ENCODE measurements at regions not wholly inside any gene's neighbourhood (a gene's known extent, or its start where the extent isn't known, plus 50 kb on each side); places are given as distances from the start of the nearest gene placed in this dataset.
"Not testable (repeated sequence)": the region's sequence is repeated elsewhere in the genome, so short reads cannot be mapped to it uniquely, and the experiment has no call there.

GRCh38 chr6:121597654-121598053, 162.2 kb downstream of the GJA1 start:
- DNase-seq, result no peak
- Mint-ChIP-seq H3K27me3 (no peaks in the 10 kb centered on the region), H3K4me3 (no peak overlapping the region), H3K27ac (no peak overlapping the region), H3K4me1 (no peaks in the 10 kb centered on the region), H3K9me3 (no peaks in the 10 kb centered on the region), H3K36me3 (no peaks in the 10 kb centered on the region)

GRCh38 chr6:121599331-121599730, 163.9 kb downstream of the GJA1 start:
- H3K27me3 Mint-ChIP-seq, H3K36me3 Mint-ChIP-seq, H3K4me1 Mint-ChIP-seq, H3K27ac Mint-ChIP-seq, H3K4me3 Mint-ChIP-seq, DNase-seq, H3K9me3 Mint-ChIP-seq: not testable (repeated sequence)

- Mint-ChIP-seq H3K4me3 (no peak overlapping the region), H3K36me3 (no peaks in the 10 kb centered on the region), H3K27ac (no peak overlapping the region), H3K4me1 (no peaks in the 10 kb centered on the region), H3K9me3 (no peaks in the 10 kb centered on the region), H3K27me3 (no peaks in the 10 kb centered on the region)
- no peak for DNase-seq
Measured at GRCh38 chr6:121600389-121601168, 165.1 kb downstream of the GJA1 start.

- DNase-seq, result no peak
- Mint-ChIP-seq H3K27ac (no peak overlapping the region), H3K9me3 (no peaks in the 10 kb centered on the region), H3K36me3 (no peaks in the 10 kb centered on the region), H3K27me3 (no peaks in the 10 kb centered on the region), H3K4me1 (no peaks in the 10 kb centered on the region), H3K4me3 (no peak overlapping the region)
Measured at GRCh38 chr6:121603486-121603885, 168.0 kb downstream of the GJA1 start.

GRCh38 chr6:121607721-121608120, 172.3 kb downstream of the GJA1 start:
- Mint-ChIP-seq H3K4me1 (no peaks in the 10 kb centered on the region), H3K27me3 (no peaks in the 10 kb centered on the region), H3K4me3 (no peak overlapping the region), H3K27ac (no peak overlapping the region), H3K9me3 (no peaks in the 10 kb centered on the region), H3K36me3 (no peaks in the 10 kb centered on the region)
- no peak for DNase-seq

- H3K9me3 Mint-ChIP-seq, result no peaks in the 10 kb centered on the region
- H3K27ac Mint-ChIP-seq, result no peak overlapping the region
- no peaks in the 10 kb centered on the region for H3K4me1 Mint-ChIP-seq
- H3K36me3 Mint-ChIP-seq, result no peaks in the 10 kb centered on the region
- H3K4me3 Mint-ChIP-seq, result no peak overlapping the region
- H3K27me3 Mint-ChIP-seq, result no peaks in the 10 kb centered on the region
- DNase-seq, result no peak
Measured at GRCh38 chr6:121608270-121608669, 172.8 kb downstream of the GJA1 start.

- Mint-ChIP-seq H3K36me3 (no peaks in the 10 kb centered on the region), H3K9me3 (no peaks in the 10 kb centered on the region), H3K4me3 (no peak overlapping the region), H3K27me3 (no peaks in the 10 kb centered on the region), H3K27ac (no peak overlapping the region), H3K4me1 (no peaks in the 10 kb centered on the region)
- no peak for DNase-seq
Measured at GRCh38 chr6:121609281-121609680, 173.8 kb downstream of the GJA1 start.

GRCh38 chr6:121612927-121613326, 177.5 kb downstream of the GJA1 start:
- Mint-ChIP-seq H3K27me3 (no peaks in the 10 kb centered on the region), H3K4me3 (no peak overlapping the region), H3K27ac (no peak overlapping the region), H3K9me3 (no peaks in the 10 kb centered on the region), H3K36me3 (no peaks in the 10 kb centered on the region), H3K4me1 (no peaks in the 10 kb centered on the region)
- no peak for DNase-seq

GRCh38 chr6:121614115-121614514, 178.7 kb downstream of the GJA1 start:
- Mint-ChIP-seq H3K9me3 (no peaks in the 10 kb centered on the region), H3K4me1 (no peaks in the 10 kb centered on the region), H3K36me3 (no peaks in the 10 kb centered on the region), H3K27me3 (no peaks in the 10 kb centered on the region), H3K27ac (no peak overlapping the region), H3K4me3 (no peak overlapping the region)
- DNase-seq, result no peak

GRCh38 chr6:121615493-121615892, 180.0 kb downstream of the GJA1 start:
- Mint-ChIP-seq H3K4me3 (no peak overlapping the region), H3K36me3 (no peaks in the 10 kb centered on the region), H3K27ac (no peak overlapping the region), H3K9me3 (no peaks in the 10 kb centered on the region), H3K27me3 (no peaks in the 10 kb centered on the region), H3K4me1 (no peaks in the 10 kb centered on the region)
- no peak for DNase-seq

- Mint-ChIP-seq H3K36me3 (no peaks in the 10 kb centered on the region), H3K4me1 (no peaks in the 10 kb centered on the region), H3K9me3 (no peaks in the 10 kb centered on the region), H3K4me3 (no peak overlapping the region), H3K27ac (no peak overlapping the region), H3K27me3 (no peaks in the 10 kb centered on the region)
- DNase-seq, result no peak
Measured at GRCh38 chr6:121616406-121616805, 181.0 kb downstream of the GJA1 start.

GRCh38 chr6:121617388-121617787, 181.9 kb downstream of the GJA1 start:
- H3K27ac Mint-ChIP-seq, result no peak overlapping the region
- no peak for DNase-seq
- H3K9me3 Mint-ChIP-seq, result no peaks in the 10 kb centered on the region
- no peaks in the 10 kb centered on the region for H3K4me1 Mint-ChIP-seq
- H3K4me3 Mint-ChIP-seq, result no peak overlapping the region
- H3K27me3 Mint-ChIP-seq, result no peaks in the 10 kb centered on the region
- no peaks in the 10 kb centered on the region for H3K36me3 Mint-ChIP-seq

GRCh38 chr6:121619013-121619412, 183.6 kb downstream of the GJA1 start:
- H3K27me3 Mint-ChIP-seq, result no peaks in the 10 kb centered on the region
- no peak for DNase-seq
- no peaks in the 10 kb centered on the region for H3K9me3 Mint-ChIP-seq
- H3K27ac Mint-ChIP-seq, result no peak overlapping the region
- no peak overlapping the region for H3K4me3 Mint-ChIP-seq
- H3K4me1 Mint-ChIP-seq, result no peaks in the 10 kb centered on the region
- no peaks in the 10 kb centered on the region for H3K36me3 Mint-ChIP-seq

GRCh38 chr6:121619987-121620740, 184.7 kb downstream of the GJA1 start:
- H3K36me3 Mint-ChIP-seq, result no peaks in the 10 kb centered on the region
- no peaks in the 10 kb centered on the region for H3K4me1 Mint-ChIP-seq
- H3K9me3 Mint-ChIP-seq, result no peaks in the 10 kb centered on the region
- no peaks in the 10 kb centered on the region for H3K27me3 Mint-ChIP-seq
- no peak overlapping the region for H3K27ac Mint-ChIP-seq
- no peak overlapping the region for H3K4me3 Mint-ChIP-seq
- no peak for DNase-seq

GRCh38 chr6:121627761-121628160, 192.3 kb downstream of the GJA1 start:
- H3K4me3 Mint-ChIP-seq, result no peak overlapping the region
- no peak overlapping the region for H3K27ac Mint-ChIP-seq
- no peaks in the 10 kb centered on the region for H3K36me3 Mint-ChIP-seq
- no peaks in the 10 kb centered on the region for H3K27me3 Mint-ChIP-seq
- no peak for DNase-seq
- peaks cover 14% of the 10 kb centered on the region for H3K9me3 Mint-ChIP-seq
- no peaks in the 10 kb centered on the region for H3K4me1 Mint-ChIP-seq

GRCh38 chr6:121630716-121631115, 195.3 kb downstream of the GJA1 start:
- DNase-seq, result no peak
- H3K27me3 Mint-ChIP-seq, result no peaks in the 10 kb centered on the region
- H3K4me1 Mint-ChIP-seq, result no peaks in the 10 kb centered on the region
- H3K36me3 Mint-ChIP-seq, result no peaks in the 10 kb centered on the region
- peaks cover 19% of the 10 kb centered on the region for H3K9me3 Mint-ChIP-seq
- H3K27ac Mint-ChIP-seq, result no peak overlapping the region
- H3K4me3 Mint-ChIP-seq, result no peak overlapping the region

Data from activated naive CD8-positive, alpha-beta T cell treated with anti-CD3 and anti-CD28 coated beads for 36 hours (primary cell).